ENCODE measurements at regions not wholly inside any gene's neighbourhood (a gene's known extent, or its start where the extent isn't known, plus 50 kb on each side); places are given as distances from the start of the nearest gene placed in this dataset.

GRCh38 chr6:105825210-105825609 is 260.9 kb upstream of the PRDM1 start:
- TF ChIP-seq CTCF (IDR thresholded peaks at IDR 0.05) = no peak
- no peak for TF ChIP-seq EZH2 (IDR thresholded peaks at IDR 0.05; ENCODE audit: borderline replicate concordance, insufficient read depth, low read depth, low read length, poor library complexity, severe bottlenecking)
